SK-N-SH (cell line): ENCODE measurements at regions not wholly inside any gene's neighbourhood (a gene's known extent, or its start where the extent isn't known, plus 50 kb on each side); places are given as distances from the start of the nearest gene placed in this dataset.

Experiments
- CTCF ChIP-seq: fragments of 200-600 bp; sonication (generic); IDR thresholded peaks from 2 replicates; pipeline ENCODE4 v1.6.1; 2017; ENCODE audit warnings: antibody characterized with exemption, mild to moderate bottlenecking, moderate library complexity
- EZH2phosphoT487 ChIP-seq: fragments of 200-600 bp; sonication (generic); IDR thresholded peaks from 2 replicates; pipeline ENCODE4 v1.6.1; 2017; ENCODE audit warnings: low read depth, mixed run types, mild to moderate bottlenecking, antibody characterized with exemption, moderate library complexity, borderline replicate concordance
- FOXM1 ChIP-seq: IDR thresholded peaks from 2 replicates; pipeline ENCODE4 v1.4.0; 2012; ENCODE audit warnings: low read depth, mild to moderate bottlenecking
- GABPA ChIP-seq: IDR thresholded peaks from 2 replicates; pipeline ENCODE4 v1.4.0; 2012; ENCODE audit warnings: low read depth, mild to moderate bottlenecking
- JUND ChIP-seq: IDR thresholded peaks from 2 replicates; pipeline ENCODE4 v1.4.0; 2012
- MAX ChIP-seq: IDR thresholded peaks from 2 replicates; pipeline ENCODE4 v1.4.0; 2012; ENCODE audit warnings: low read depth
- POLR2AphosphoS5 ChIP-seq: IDR thresholded peaks from 2 replicates; pipeline ENCODE4 v1.6.1; 2012; ENCODE audit warnings: low read depth, low read length

GRCh38 chr1:115164940-115165705, 75.8 kb upstream of the TSPAN2 start:
- TF ChIP-seq JUND (no peak), CTCF (no peak), FOXM1 (no peak), EZH2phosphoT487 (no peak), POLR2AphosphoS5 (no peak), GABPA (no peak), MAX (no peak)
